ENCODE measurements at regions not wholly inside any gene's neighbourhood (a gene's known extent, or its start where the extent isn't known, plus 50 kb on each side); places are given as distances from the start of the nearest gene placed in this dataset.

DNA sequence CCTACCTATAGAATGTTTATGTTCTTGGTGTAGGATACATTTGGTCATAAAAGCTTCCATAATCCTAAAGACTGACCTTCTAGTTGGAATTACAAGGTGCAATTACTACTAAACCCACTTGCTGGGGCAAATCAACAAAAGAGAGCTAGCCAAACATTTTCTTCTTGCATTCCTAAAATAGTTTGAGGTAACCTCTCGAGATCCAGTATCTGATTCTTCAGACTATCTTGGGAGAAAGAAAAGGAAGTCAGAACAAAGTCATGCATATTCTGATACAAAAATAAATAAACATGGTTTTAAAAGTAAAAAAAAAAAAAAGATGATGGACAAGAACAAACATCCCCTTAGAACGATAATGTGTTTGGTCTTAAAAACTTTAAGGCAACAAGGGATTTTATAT is 294.2 kb upstream of the RSPO3 start:
- TF ChIP-seq CTCF (IDR thresholded peaks at IDR 0.05; ENCODE audit: insufficient read depth, low read length, poor library complexity, severe bottlenecking) (no peak), EZH2phosphoT487 (conservative IDR thresholded peaks at IDR 0.05; ENCODE audit: low read length) (no peak)
